IMR-90 (cell line): ENCODE measurements at regions not wholly inside any gene's neighbourhood (a gene's known extent, or its start where the extent isn't known, plus 50 kb on each side); places are given as distances from the start of the nearest gene placed in this dataset.

Experiments used
- ATAC-seq: fragments of 200-7000 bp; cut with Tn5 transposase; 2 replicates; pipeline ENCODE4 v1.9.1; 2020; ENCODE audit warnings: low read depth, mild to moderate bottlenecking, moderate library complexity
- BruUV-seq: library from RNA; stranded (reverse); fragments of 400-500 nt; replicated peaks from 2 replicates; lab custom pipeline; 2021; lab: Mats Ljungman, UMichigan
- CTCF ChIA-PET: fragments of 300-600 bp; formaldehyde crosslinking; extraction: SDS; loops from one replicate; lab custom pipeline; 2021; ENCODE audit warnings: antibody characterized with exemption; lab: Yijun Ruan, JAX
- POLR2A ChIA-PET: fragments of 300-600 bp; sonication (Branson Sonifier 250); formaldehyde crosslinking; loops from one replicate; lab custom pipeline; 2022; ENCODE audit warnings: antibody characterized with exemption; ENCODE audit not compliant: unreplicated experiment; lab: Charles Lee
- DNase-seq: peaks from one replicate; pipeline ENCODE4 v3.0.0; 2013
- H2AFZ ChIP-seq: replicated peaks from 2 replicates; pipeline ENCODE3; 2013; ENCODE audit warnings: low read length, mild to moderate bottlenecking; ENCODE audit not compliant: poor library complexity
- H2AK5ac ChIP-seq: 2 replicates; pipeline ENCODE4 v1.6.1; 2013; ENCODE audit warnings: low read depth, low read length, inconsistent platforms
- H2AK9ac ChIP-seq: replicated peaks from 2 replicates; pipeline ENCODE3; 2013; ENCODE audit warnings: mild to moderate bottlenecking, low read depth, low read length, moderate library complexity; ENCODE audit not compliant: poor library complexity
- H2BK120ac ChIP-seq: 2 replicates; pipeline ENCODE4 v1.6.1; 2013; ENCODE audit warnings: low read depth, low read length, inconsistent platforms
- H2BK15ac ChIP-seq: 3 replicates; pipeline ENCODE4 v1.6.1; 2013; ENCODE audit warnings: low read depth, low read length, inconsistent platforms
- H2BK20ac ChIP-seq: 2 replicates; pipeline ENCODE4 v1.6.1; 2013; ENCODE audit warnings: low read depth, mild to moderate bottlenecking, inconsistent platforms, low read length, moderate library complexity
- H2BK5ac ChIP-seq: 2 replicates; pipeline ENCODE4 v1.6.1; 2013; ENCODE audit warnings: mild to moderate bottlenecking, low read depth, low read length, inconsistent platforms; ENCODE audit not compliant: poor library complexity, severe bottlenecking
- H3K14ac ChIP-seq: replicated peaks from 2 replicates; pipeline ENCODE4 v1.6.1; 2013; ENCODE audit warnings: low read depth, low read length, inconsistent platforms
- H3K18ac ChIP-seq: 2 replicates; pipeline ENCODE4 v1.6.1; 2013; ENCODE audit warnings: low read depth, low read length, control low read depth
- H3K23ac ChIP-seq: 2 replicates; pipeline ENCODE4 v1.6.1; 2013; ENCODE audit warnings: low read depth, low read length, inconsistent platforms
- H3K27ac ChIP-seq: 2 replicates; pipeline ENCODE4 v1.5.1; 2013; ENCODE audit warnings: mild to moderate bottlenecking, control low read depth, low read length; ENCODE audit not compliant: insufficient read depth
- H3K27me3 ChIP-seq: 2 replicates; pipeline ENCODE4 v1.6.1; 2013; ENCODE audit warnings: low read length; ENCODE audit not compliant: control insufficient read depth, insufficient read depth
- H3K36me3 ChIP-seq: 2 replicates; pipeline ENCODE4 v1.6.1; 2013; ENCODE audit warnings: low read length, mixed read lengths; ENCODE audit not compliant: control insufficient read depth, insufficient read depth
- H3K4ac ChIP-seq: 2 replicates; pipeline ENCODE4 v1.6.1; 2013; ENCODE audit warnings: low read depth, low read length, inconsistent platforms
- H3K4me1 ChIP-seq: 2 replicates; pipeline ENCODE4 v1.6.1; 2013; ENCODE audit warnings: low read length, mixed read lengths; ENCODE audit not compliant: control insufficient read depth, insufficient read depth
- H3K4me2 ChIP-seq: 2 replicates; pipeline ENCODE4 v1.6.1; 2013; ENCODE audit warnings: low read depth, mild to moderate bottlenecking, control low read depth, low read length, moderate library complexity
- H3K4me3 ChIP-seq: 2 replicates; pipeline ENCODE4 v1.5.1; 2013; ENCODE audit warnings: low read depth, mild to moderate bottlenecking, control low read depth, low read length, moderate library complexity; ENCODE audit not compliant: insufficient read depth
- H3K56ac ChIP-seq: 2 replicates; pipeline ENCODE4 v1.6.1; 2013; ENCODE audit warnings: low read length, inconsistent platforms; ENCODE audit not compliant: insufficient read depth; ENCODE audit errors: extremely low read depth
- H3K79me1 ChIP-seq, 2 experiments: 2 replicates each; pipeline ENCODE4 v1.6.1; 2013; ENCODE audit warnings: low read length in 2 of 2, inconsistent platforms in 1 of 2, low read depth in 1 of 2
- H3K9ac ChIP-seq: 2 replicates; pipeline ENCODE4 v1.6.1; 2013; ENCODE audit warnings: low read depth, low read length, control low read depth
- H3K9me1 ChIP-seq: 2 replicates; pipeline ENCODE4 v1.6.1; 2013; ENCODE audit warnings: low read length, inconsistent platforms; ENCODE audit not compliant: insufficient read depth
- H3K9me3 ChIP-seq: 2 replicates; pipeline ENCODE4 v1.6.1; 2013; ENCODE audit warnings: low read length; ENCODE audit not compliant: control insufficient read depth, insufficient read depth
- H4K20me1 ChIP-seq: 2 replicates; pipeline ENCODE4 v1.6.1; 2013; ENCODE audit warnings: low read length, inconsistent platforms; ENCODE audit not compliant: insufficient read depth
- H4K5ac ChIP-seq: 2 replicates; pipeline ENCODE4 v1.6.1; 2013; ENCODE audit warnings: mild to moderate bottlenecking, low read depth, low read length, control low read depth
- H4K8ac ChIP-seq, 2 experiments: 2 replicates each; pipeline ENCODE4 v1.6.1; 2013; ENCODE audit warnings: low read depth in 2 of 2, low read length in 2 of 2, control low read depth in 1 of 2, inconsistent platforms in 1 of 2
- H4K91ac ChIP-seq: 2 replicates; pipeline ENCODE4 v1.6.1; 2013; ENCODE audit warnings: low read depth, low read length, inconsistent platforms; ENCODE audit not compliant: insufficient read depth
- RAD21 ChIP-seq: IDR thresholded peaks from 2 replicates; pipeline ENCODE4 v1.6.1; 2012; ENCODE audit warnings: low read length, improper control_type of control experiment
- RCOR1 ChIP-seq: IDR thresholded peaks from 2 replicates; pipeline ENCODE4 v1.6.1; 2012; ENCODE audit warnings: mild to moderate bottlenecking, low read length, improper control_type of control experiment; ENCODE audit not compliant: insufficient replicate concordance
- WGBS, 2 experiments: methylation state at CpG; one replicate each; pipeline versions ENCODE4 v1.1.5 to v1.1.7; 2013; ENCODE audit warnings: missing lambda C conversion rate in 2 of 2; ENCODE audit not compliant: insufficient read length in 1 of 2; ENCODE audit errors: extremely low coverage in 2 of 2; 5-methylcytosine and 5-hydroxymethylcytosine counted together
- dilution Hi-C: fragments of 300-500 bp; cut with HindIII; formaldehyde crosslinking; loops from one replicate; pipeline ENCODE4 v1.14.3; 2018; ENCODE audit warnings: low sequenced_read_pairs; ENCODE audit not compliant: unreplicated experiment
- in situ Hi-C: fragments of 300-500 bp; cut with MboI; formaldehyde crosslinking; loops from 3 replicates; pipeline ENCODE4 v1.14.3; 2019; ENCODE audit warnings: low sequenced_read_pairs, inconsistent platforms, mixed read lengths
- intact Hi-C: fragments of 100-400 bp; cut with micrococcal nuclease; formaldehyde crosslinking; loops from 2 replicates; pipeline ENCODE4 v1.10.0; 2022
- TF ChIP-seq, protein P1 (sequence below): conservative IDR thresholded peaks from 2 replicates; pipeline ENCODE4 v1.5.1; 2012; ENCODE audit warnings: mild to moderate bottlenecking, low read depth, low read length, improper control_type of control experiment

DNA sequence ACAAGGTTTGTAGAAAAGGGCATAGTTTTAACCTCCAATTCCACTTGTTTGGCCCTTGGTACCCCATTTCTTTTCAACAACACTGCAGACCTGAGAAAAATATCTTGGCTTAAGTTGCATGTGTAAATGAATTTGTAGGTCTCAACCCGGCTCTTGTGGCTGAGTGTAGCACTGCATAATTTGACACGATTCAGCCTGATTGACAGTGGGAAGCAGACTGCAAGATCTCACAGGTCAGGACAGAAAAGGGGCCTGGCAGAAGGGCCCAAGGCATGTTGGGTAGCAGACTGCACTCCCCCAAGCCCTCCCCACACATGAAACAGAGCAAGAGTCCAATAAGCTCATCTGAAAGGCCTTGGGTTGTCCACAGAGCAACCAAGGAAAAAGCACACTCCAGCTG, 169.7 kb upstream of the SMARCA2 start:
- no peak overlapping the region for H4K91ac ChIP-seq
- POLR2A ChIA-PET = no interaction called here
- no peak overlapping the region for H3K4me2 ChIP-seq
- dilution Hi-C loops (no loop called here), intact Hi-C loops (no loop called here), in situ Hi-C loops (no loop called here)
- H4K8ac ChIP-seq = no peak overlapping the region
- H3K27me3 ChIP-seq = no peaks in the 10 kb centered on the region
- H3K14ac ChIP-seq = no peak overlapping the region
- H4K5ac ChIP-seq = no peak overlapping the region
- H3K79me1 ChIP-seq = no peaks in the 10 kb centered on the region
- no peak overlapping the region for H2BK5ac ChIP-seq
- no peak for TF ChIP-seq RCOR1
- no peak for TF ChIP-seq RAD21
- TF ChIP-seq, protein P1, sequence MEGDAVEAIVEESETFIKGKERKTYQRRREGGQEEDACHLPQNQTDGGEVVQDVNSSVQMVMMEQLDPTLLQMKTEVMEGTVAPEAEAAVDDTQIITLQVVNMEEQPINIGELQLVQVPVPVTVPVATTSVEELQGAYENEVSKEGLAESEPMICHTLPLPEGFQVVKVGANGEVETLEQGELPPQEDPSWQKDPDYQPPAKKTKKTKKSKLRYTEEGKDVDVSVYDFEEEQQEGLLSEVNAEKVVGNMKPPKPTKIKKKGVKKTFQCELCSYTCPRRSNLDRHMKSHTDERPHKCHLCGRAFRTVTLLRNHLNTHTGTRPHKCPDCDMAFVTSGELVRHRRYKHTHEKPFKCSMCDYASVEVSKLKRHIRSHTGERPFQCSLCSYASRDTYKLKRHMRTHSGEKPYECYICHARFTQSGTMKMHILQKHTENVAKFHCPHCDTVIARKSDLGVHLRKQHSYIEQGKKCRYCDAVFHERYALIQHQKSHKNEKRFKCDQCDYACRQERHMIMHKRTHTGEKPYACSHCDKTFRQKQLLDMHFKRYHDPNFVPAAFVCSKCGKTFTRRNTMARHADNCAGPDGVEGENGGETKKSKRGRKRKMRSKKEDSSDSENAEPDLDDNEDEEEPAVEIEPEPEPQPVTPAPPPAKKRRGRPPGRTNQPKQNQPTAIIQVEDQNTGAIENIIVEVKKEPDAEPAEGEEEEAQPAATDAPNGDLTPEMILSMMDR = no peak
- H3K9me3 ChIP-seq = peaks cover 10% of the 10 kb centered on the region
- H3K27ac ChIP-seq = no peak overlapping the region
- no TSS peak for BruUV-seq
- H4K20me1 ChIP-seq = no peaks in the 10 kb centered on the region
- no peak overlapping the region for H3K23ac ChIP-seq
- no peak overlapping the region for H3K4ac ChIP-seq
- no peaks in the 10 kb centered on the region for H3K36me3 ChIP-seq
- no peak overlapping the region for H2BK15ac ChIP-seq
- no peaks in the 10 kb centered on the region for H3K4me1 ChIP-seq
- ATAC-seq (no peak), DNase-seq (no peak)
- no peak overlapping the region for H2BK20ac ChIP-seq
- H3K56ac ChIP-seq = no peak overlapping the region
- CTCF ChIA-PET = no interaction called here
- no peak overlapping the region for H2AK5ac ChIP-seq
- no peak overlapping the region for H3K4me3 ChIP-seq
- H3K9ac ChIP-seq = no peak overlapping the region
- H2AK9ac ChIP-seq = no peak overlapping the region
- no peaks in the 10 kb centered on the region for H3K9me1 ChIP-seq
- no peak overlapping the region for H2AFZ ChIP-seq
- no CpG with 5 or more reads among the region's 2 CpGs for WGBS, 2 experiments
- no peak overlapping the region for H2BK120ac ChIP-seq
- no peak overlapping the region for H3K18ac ChIP-seq
